HG02981 (cell line): ENCODE measurements at regions not wholly inside any gene's neighbourhood (a gene's known extent, or its start where the extent isn't known, plus 50 kb on each side); places are given as distances from the start of the nearest gene placed in this dataset.
"Not testable (repeated sequence)": the region's sequence is repeated elsewhere in the genome, so short reads cannot be mapped to it uniquely, and the experiment has no call there.

Experiments
- ATAC-seq: cut with Tn5 transposase; IDR thresholded peaks from one replicate; pipeline ENCODE4 v1.9.1; 2021; ENCODE audit warnings: mild to moderate bottlenecking, moderate library complexity; ENCODE audit not compliant: unreplicated experiment

- no peak for ATAC-seq
Measured at GRCh38 chr22:22716136-22716665, 71.8 kb downstream of the GGTLC2 start.

- ATAC-seq, result no peak
Measured at GRCh38 chr22:22717664-22718063, 73.2 kb downstream of the GGTLC2 start.

- ATAC-seq, result peak; percentile 33
Measured at GRCh38 chr22:22720201-22720723, 75.8 kb downstream of the GGTLC2 start.

GRCh38 chr22:22720724-22721261, 76.4 kb downstream of the GGTLC2 start:
- peak; percentile 87 for ATAC-seq

GRCh38 chr22:22721681-22722354, 77.4 kb downstream of the GGTLC2 start:
- no peak for ATAC-seq

GRCh38 chr22:22728382-22728781, 84.0 kb downstream of the GGTLC2 start:
- no peak for ATAC-seq

- no peak for ATAC-seq
Measured at GRCh38 chr22:22730655-22731373, 86.4 kb downstream of the GGTLC2 start.

GRCh38 chr22:22731374-22731676, 86.9 kb downstream of the GGTLC2 start:
- no peak for ATAC-seq

GRCh38 chr22:22733006-22733405, 88.6 kb downstream of the GGTLC2 start:
- not testable (repeated sequence) for ATAC-seq

GRCh38 chr22:22733881-22734373, 89.5 kb downstream of the GGTLC2 start:
- no peak for ATAC-seq

GRCh38 chr22:22734395-22735272, 90.2 kb downstream of the GGTLC2 start:
- ATAC-seq, result not testable (repeated sequence)

- not testable (repeated sequence) for ATAC-seq
Measured at GRCh38 chr22:22735276-22735675, 90.9 kb downstream of the GGTLC2 start.

- no peak for ATAC-seq
Measured at GRCh38 chr22:22735695-22736611, 91.5 kb downstream of the GGTLC2 start.

GRCh38 chr22:22737590-22737989, 93.2 kb downstream of the GGTLC2 start:
- ATAC-seq, result no peak

- ATAC-seq, result no peak
Measured at GRCh38 chr22:22738959-22739585, 94.7 kb downstream of the GGTLC2 start.

GRCh38 chr22:22740560-22741276, 96.3 kb downstream of the GGTLC2 start:
- no peak for ATAC-seq

- ATAC-seq, result no peak
Measured at GRCh38 chr22:22741843-22742242, 97.4 kb downstream of the GGTLC2 start.

- no peak for ATAC-seq
Measured at GRCh38 chr22:22742641-22743040, 98.2 kb downstream of the GGTLC2 start.
